Psoas muscle (tissue), 7 donors: ENCODE measurements at regions not wholly inside any gene's neighbourhood (a gene's known extent, or its start where the extent isn't known, plus 50 kb on each side); places are given as distances from the start of the nearest gene placed in this dataset.

ENCODE experiments used
- ATAC-seq, 4 donors: fragments of 200-7000 bp; cut with Tn5 transposase; one replicate each; pipeline ENCODE4 v1.9.1; 2020; ENCODE audit warnings: moderate library complexity in 3 of 4, mild to moderate bottlenecking in 2 of 4
- DNase-seq, 2 donors: peaks; one replicate each; pipeline ENCODE4 v3.0.0-alpha.2; 2020
- H3K27ac ChIP-seq: fragments of 200-600 bp; one replicate; pipeline ENCODE4 v1.8.0; 2022
- H3K27me3 ChIP-seq, 3 donors: fragments of 200-600 bp in 1 of 3; one replicate each; pipeline versions ENCODE4 v1.6.1 to v1.8.0; 2013 to 2022; ENCODE audit warnings: low read length in 2 of 3, mild to moderate bottlenecking in 2 of 3, moderate library complexity in 1 of 3; ENCODE audit not compliant: insufficient read depth in 3 of 3
- H3K36me3 ChIP-seq, 2 donors: fragments of 200-600 bp in 1 of 2; one replicate each; pipeline versions ENCODE4 v1.6.1 to v1.8.0; 2013 to 2022; ENCODE audit warnings: low read depth in 1 of 2, mild to moderate bottlenecking in 1 of 2, moderate library complexity in 1 of 2; ENCODE audit not compliant: insufficient read depth in 1 of 2
- H3K4me1 ChIP-seq: fragments of 200-600 bp; one replicate; pipeline ENCODE4 v1.8.0; 2022
- H3K4me3 ChIP-seq: fragments of 200-600 bp; one replicate; pipeline ENCODE4 v1.8.0; 2022; ENCODE audit warnings: mild to moderate bottlenecking
- H3K9me3 ChIP-seq: fragments of 200-600 bp; one replicate; pipeline ENCODE4 v1.8.0; 2022
- WGBS, 3 donors: extraction: QIAGEN DNeasy Blood & Tissue Kit; methylation state at CpG; one replicate each; pipeline versions ENCODE4 v1.1.6 to v1.1.7; 2013; 5-methylcytosine and 5-hydroxymethylcytosine counted together
- intact Hi-C, 2 donors: fragments of 100-400 bp; cut with DNase I; formaldehyde crosslinking; loops; one replicate each; pipeline versions ENCODE4 v1.11.0 to v1.14.2; 2022
- TF ChIP-seq, protein P1 (sequence below): fragments of 200-600 bp; IDR thresholded peaks from one replicate; pipeline ENCODE4 v1.8.0; 2022; ENCODE audit warnings: antibody characterized with exemption
- donor health status: healthy with polysubstance abuse.
- donor health status: DM: no; HTN: no; CAD: no; lungs with moderate emphysema.
- donor health status: Bipolar disorder and iron deficiency.
- donor health status: healthy.
- donor health status: DM: yes; HTN: yes; CAD: no.
- donor health status: DM: no; HTN: no; CAD: no.
- donor health status: DM: yes; HTN: yes; CAD: no.

DNA sequence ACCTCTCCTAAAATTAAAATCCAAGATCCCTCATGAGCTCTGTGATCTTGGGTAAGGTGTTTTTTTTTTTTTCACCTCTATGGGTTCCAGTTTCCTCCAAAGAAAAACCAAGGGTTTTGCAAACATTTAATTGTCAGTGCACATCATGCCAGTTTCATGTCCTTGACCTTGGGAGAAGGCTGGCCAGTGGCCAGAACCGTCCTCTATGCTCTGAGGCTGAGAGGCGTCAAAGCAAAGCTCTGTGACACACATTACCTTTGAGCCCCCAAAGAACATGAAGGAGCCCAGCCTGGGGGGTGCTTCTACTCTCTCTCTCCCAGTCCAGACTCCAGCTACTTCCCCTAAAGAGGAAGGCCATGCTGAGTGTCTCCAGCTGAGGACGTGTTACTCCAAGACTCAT is 145.5 kb upstream of the TMEM132C start:
- no peak for DNase-seq
- H3K4me3 ChIP-seq, result no peak overlapping the region
- no peak for ATAC-seq
- H3K36me3 ChIP-seq, result no peaks in the 10 kb centered on the region
- H3K4me1 ChIP-seq, result no peaks in the 10 kb centered on the region
- H3K9me3 ChIP-seq, result no peaks in the 10 kb centered on the region
- H3K27me3 ChIP-seq, result no peaks in the 10 kb centered on the region
- 37 to 55% (median 49%) methylated on average over 3 of the region's 3 CpGs for WGBS, 3 donors
- intact Hi-C loops, result no loop called here
- TF ChIP-seq, protein P1, sequence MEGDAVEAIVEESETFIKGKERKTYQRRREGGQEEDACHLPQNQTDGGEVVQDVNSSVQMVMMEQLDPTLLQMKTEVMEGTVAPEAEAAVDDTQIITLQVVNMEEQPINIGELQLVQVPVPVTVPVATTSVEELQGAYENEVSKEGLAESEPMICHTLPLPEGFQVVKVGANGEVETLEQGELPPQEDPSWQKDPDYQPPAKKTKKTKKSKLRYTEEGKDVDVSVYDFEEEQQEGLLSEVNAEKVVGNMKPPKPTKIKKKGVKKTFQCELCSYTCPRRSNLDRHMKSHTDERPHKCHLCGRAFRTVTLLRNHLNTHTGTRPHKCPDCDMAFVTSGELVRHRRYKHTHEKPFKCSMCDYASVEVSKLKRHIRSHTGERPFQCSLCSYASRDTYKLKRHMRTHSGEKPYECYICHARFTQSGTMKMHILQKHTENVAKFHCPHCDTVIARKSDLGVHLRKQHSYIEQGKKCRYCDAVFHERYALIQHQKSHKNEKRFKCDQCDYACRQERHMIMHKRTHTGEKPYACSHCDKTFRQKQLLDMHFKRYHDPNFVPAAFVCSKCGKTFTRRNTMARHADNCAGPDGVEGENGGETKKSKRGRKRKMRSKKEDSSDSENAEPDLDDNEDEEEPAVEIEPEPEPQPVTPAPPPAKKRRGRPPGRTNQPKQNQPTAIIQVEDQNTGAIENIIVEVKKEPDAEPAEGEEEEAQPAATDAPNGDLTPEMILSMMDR, result no peak
- no peak overlapping the region for H3K27ac ChIP-seq

DNA sequence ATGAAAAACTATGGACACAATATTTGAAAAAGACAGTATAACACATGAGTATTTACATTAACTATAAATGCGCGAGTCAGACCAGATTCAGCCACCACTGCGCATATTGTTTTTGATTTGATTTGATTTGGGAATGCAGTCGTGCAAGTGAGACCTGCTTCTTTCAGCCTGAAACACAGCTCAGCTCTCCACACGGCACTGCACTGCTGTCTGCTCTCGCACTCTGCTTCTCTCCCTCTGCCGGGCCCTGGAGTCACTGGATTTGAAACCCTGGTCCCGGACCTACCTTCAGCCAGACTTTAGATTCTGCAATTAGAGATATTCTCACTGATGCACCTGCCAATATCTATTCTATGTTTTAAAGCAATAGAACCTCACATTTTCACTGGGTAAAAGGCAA is 143.9 kb upstream of the TMEM132C start:
- no peaks in the 10 kb centered on the region for H3K27me3 ChIP-seq
- DNase-seq (no peak), ATAC-seq (no peak)
- intact Hi-C loops, result no loop called here
- H3K4me1 ChIP-seq, result no peaks in the 10 kb centered on the region
- H3K4me3 ChIP-seq, result no peak overlapping the region
- no peak overlapping the region for H3K27ac ChIP-seq
- 85 to 89% (median 88%) methylated on average over 8 of the region's 8 CpGs for WGBS, 3 donors
- H3K9me3 ChIP-seq, result no peaks in the 10 kb centered on the region
- TF ChIP-seq, protein P1, result no peak
- no peaks in the 10 kb centered on the region for H3K36me3 ChIP-seq

DNA sequence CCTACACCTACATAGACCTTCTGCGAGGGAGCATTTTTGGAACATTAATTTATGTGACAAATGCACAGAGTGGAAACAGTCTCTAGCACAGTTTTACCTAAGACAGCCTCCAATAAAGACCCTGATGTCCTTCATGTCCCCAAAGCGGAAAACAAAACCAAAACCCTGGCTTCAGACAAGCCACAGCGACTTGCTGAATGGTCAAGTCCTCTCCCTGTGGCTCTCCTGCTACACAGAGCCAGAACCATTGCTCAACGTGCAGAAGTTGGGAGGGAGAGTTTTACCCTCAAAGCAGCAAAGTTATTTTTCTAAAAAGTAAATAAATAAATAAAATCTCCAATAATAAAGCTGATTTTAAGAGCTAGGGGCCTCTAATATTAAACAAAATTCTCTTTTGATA is 135.0 kb upstream of the TMEM132C start:
- no peak for DNase-seq
- intact Hi-C loops, result no loop called here
- no peak overlapping the region for H3K27ac ChIP-seq

DNA sequence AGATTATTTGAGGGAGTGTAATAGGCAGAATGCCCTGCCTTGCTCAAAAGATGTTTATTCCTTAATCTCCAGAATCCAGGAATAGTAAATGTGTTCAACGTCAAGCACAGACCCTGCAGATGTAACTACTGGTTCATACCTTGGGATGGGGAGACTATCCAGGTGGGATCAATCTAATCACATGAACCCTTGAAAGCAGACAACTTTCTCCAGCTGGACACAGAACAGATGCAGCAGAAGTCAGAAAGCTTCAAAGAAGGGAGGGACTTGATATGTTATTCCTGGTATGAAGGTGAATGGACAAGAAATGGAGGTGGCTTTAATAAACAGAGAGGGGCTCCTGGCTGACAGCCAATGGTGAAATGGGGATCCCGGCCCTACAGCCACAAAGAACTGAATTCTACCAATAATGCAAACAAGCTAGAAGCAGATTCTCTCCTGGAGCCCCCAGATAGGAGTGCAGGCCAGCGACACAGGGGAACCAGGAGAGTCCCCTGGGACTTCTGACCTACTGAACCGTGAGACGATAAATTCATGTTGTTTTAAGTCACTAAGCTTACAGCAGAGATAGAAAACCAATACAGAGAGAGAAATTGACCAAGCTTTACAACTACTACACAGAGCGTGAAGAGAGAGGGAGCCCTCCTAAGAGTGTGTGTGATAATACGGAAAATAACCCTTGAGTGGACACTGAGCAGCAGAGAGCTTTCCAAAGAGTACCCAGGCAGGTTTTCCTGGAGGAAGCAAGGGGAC is 133.5 kb upstream of the TMEM132C start:
- no peak for DNase-seq
- TF ChIP-seq, protein P1, result no peak
- intact Hi-C loops, result no loop called here
- WGBS, 3 donors, result 58 to 72% (median 63%) methylated on average over 7 of the region's 7 CpGs
- Histone ChIP-seq H3K4me3 (no peak overlapping the region), H3K4me1 (no peaks in the 10 kb centered on the region), H3K27me3 (no peaks in the 10 kb centered on the region), H3K36me3 (no peaks in the 10 kb centered on the region), H3K27ac (no peak overlapping the region), H3K9me3 (no peaks in the 10 kb centered on the region)
- ATAC-seq, result no peak

More for the DNA sequence above, 135.0 kb upstream of the TMEM132C start:
- ATAC-seq, result no peak
- Histone ChIP-seq H3K4me1 (no peaks in the 10 kb centered on the region), H3K9me3 (no peaks in the 10 kb centered on the region), H3K27me3 (no peaks in the 10 kb centered on the region), H3K4me3 (no peak overlapping the region), H3K36me3 (no peaks in the 10 kb centered on the region)
- TF ChIP-seq, protein P1, result no peak
- WGBS, 3 donors, result 65 to 72% (median 68%) methylated on average over 4 of the region's 4 CpGs

DNA sequence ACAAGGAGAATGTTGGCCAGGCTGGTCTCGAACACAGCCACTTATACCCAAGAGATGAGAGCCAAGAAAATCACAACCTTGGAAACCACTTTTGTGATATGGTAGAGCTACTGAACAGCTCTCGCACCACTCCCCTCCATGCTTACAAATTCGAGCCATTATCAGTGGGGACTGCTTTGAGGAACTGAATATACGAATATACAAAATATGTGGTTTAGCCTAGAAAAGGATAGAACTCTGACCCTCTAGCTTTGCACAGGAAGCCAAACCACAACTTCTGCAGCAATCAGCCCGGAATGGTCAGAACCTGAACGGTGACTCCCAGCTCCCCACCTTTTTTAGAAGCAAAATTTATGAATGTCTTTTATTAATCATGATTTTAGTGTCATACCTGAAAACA is 129.8 kb upstream of the TMEM132C start:
- intact Hi-C loops, result no loop called here
- H3K9me3 ChIP-seq, result no peaks in the 10 kb centered on the region
- 75 to 82% (median 76%) methylated on average over 6 of the region's 6 CpGs for WGBS, 3 donors
- DNase-seq (no peak), ATAC-seq (no peak)
- H3K4me1 ChIP-seq, result no peaks in the 10 kb centered on the region
- H3K27ac ChIP-seq, result no peak overlapping the region
- no peaks in the 10 kb centered on the region for H3K36me3 ChIP-seq
- no peak overlapping the region for H3K4me3 ChIP-seq
- TF ChIP-seq, protein P1, result no peak
- no peaks in the 10 kb centered on the region for H3K27me3 ChIP-seq
